Testis (tissue), 2 donors: ENCODE measurements at regions not wholly inside any gene's neighbourhood (a gene's known extent, or its start where the extent isn't known, plus 50 kb on each side); places are given as distances from the start of the nearest gene placed in this dataset.

Experiments
- POLR2A ChIP-seq: fragments of 450-650 bp; IDR thresholded peaks from one replicate; pipeline ENCODE4 v1.6.1; 2017; ENCODE audit warnings: antibody characterized with exemption, mild to moderate bottlenecking, moderate library complexity
- TF ChIP-seq, protein P1 (sequence below), 3 experiments: fragments of 450-650 bp in 2 of 3; fragments of 200-600 bp in 1 of 3; sonication (generic) in 1 of 3; IDR thresholded peaks; one replicate each; pipeline ENCODE4 v1.5.1; 2016 to 2019; ENCODE audit warnings: antibody characterized with exemption in 3 of 3, mild to moderate bottlenecking in 2 of 3, moderate library complexity in 1 of 3

DNA sequence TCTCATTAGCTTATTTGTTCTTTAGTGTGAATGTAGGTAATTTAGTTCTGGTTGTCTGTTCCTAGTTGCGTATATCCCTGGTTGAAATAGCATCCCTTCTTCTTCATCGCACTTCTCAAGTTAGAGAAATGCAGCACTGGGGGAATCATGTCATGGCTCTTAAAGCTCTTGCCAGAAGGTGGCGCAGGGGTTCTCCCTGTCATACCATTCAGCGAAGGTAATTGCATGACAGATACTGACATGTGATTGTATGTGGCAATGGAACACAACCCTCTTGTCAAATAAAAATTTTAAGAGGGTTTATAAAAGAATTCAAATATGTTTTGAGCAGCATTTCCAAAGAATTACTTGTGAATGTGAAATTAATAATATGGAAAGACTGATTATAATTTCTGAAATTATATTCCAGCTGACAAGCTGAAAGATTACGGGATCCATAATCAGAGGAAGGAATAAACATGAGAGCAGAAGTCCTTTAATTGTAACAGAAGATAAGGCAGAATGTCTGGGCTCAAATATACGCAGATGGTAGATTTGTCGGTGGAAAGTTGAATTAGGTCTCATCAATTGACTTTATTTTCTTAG, 411.7 kb downstream of the DSEL start:
- no peak for TF ChIP-seq POLR2A
- TF ChIP-seq, protein P1, sequence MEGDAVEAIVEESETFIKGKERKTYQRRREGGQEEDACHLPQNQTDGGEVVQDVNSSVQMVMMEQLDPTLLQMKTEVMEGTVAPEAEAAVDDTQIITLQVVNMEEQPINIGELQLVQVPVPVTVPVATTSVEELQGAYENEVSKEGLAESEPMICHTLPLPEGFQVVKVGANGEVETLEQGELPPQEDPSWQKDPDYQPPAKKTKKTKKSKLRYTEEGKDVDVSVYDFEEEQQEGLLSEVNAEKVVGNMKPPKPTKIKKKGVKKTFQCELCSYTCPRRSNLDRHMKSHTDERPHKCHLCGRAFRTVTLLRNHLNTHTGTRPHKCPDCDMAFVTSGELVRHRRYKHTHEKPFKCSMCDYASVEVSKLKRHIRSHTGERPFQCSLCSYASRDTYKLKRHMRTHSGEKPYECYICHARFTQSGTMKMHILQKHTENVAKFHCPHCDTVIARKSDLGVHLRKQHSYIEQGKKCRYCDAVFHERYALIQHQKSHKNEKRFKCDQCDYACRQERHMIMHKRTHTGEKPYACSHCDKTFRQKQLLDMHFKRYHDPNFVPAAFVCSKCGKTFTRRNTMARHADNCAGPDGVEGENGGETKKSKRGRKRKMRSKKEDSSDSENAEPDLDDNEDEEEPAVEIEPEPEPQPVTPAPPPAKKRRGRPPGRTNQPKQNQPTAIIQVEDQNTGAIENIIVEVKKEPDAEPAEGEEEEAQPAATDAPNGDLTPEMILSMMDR (IDR thresholded peaks at IDR 0.05), result peak; percentile 24 to 48 (median 38)
